Keratinocyte (primary cell): ENCODE measurements at regions not wholly inside any gene's neighbourhood (a gene's known extent, or its start where the extent isn't known, plus 50 kb on each side); places are given as distances from the start of the nearest gene placed in this dataset.

Source experiments
- CTCF ChIP-seq, 3 experiments: IDR thresholded peaks in 1 of 3; conservative IDR thresholded peaks in 1 of 3; optimal IDR thresholded peaks in 1 of 3; 2 replicates in 2 of 3; 3 replicates in 1 of 3; pipeline versions ENCODE3 to v1.5.1; 2011; ENCODE audit warnings: low read length in 3 of 3, mild to moderate bottlenecking in 3 of 3, moderate library complexity in 2 of 3, control low read depth in 1 of 3, inconsistent platforms in 1 of 3; ENCODE audit not compliant: insufficient read depth in 2 of 3; ENCODE audit errors: extremely low read depth in 1 of 3
- EZH2 ChIP-seq: IDR thresholded peaks from one replicate; pipeline ENCODE4 v1.6.1; 2012; ENCODE audit warnings: inconsistent platforms, mild to moderate bottlenecking, low read length, moderate library complexity

- no peak for TF ChIP-seq CTCF (optimal IDR thresholded peaks at IDR 0.05 in 1 of 3, IDR thresholded peaks at IDR 0.05 in 1 of 3, conservative IDR thresholded peaks at IDR 0.05 in 1 of 3; ENCODE audit: extremely low read depth in 1 of 3, insufficient read depth in 2 of 3, low read length in 3 of 3)
- no peak for TF ChIP-seq EZH2
These were observed 72.7 kb upstream of the CLPB start for GRCh38 chr11:72507050-72507449.
